ENCODE measurements at regions not wholly inside any gene's neighbourhood (a gene's known extent, or its start where the extent isn't known, plus 50 kb on each side); places are given as distances from the start of the nearest gene placed in this dataset.

- Histone ChIP-seq H3K36me3 (ENCODE audit: control insufficient read depth in 4 of 4, insufficient read depth in 4 of 4, low read length in 4 of 4) (no peaks in the 10 kb centered on the region), H3K9ac (ENCODE audit: insufficient read depth in 1 of 2, low read length in 2 of 2) (no peak overlapping the region), H3K27me3 (ENCODE audit: control insufficient read depth in 3 of 3, insufficient read depth in 3 of 3, low read length in 2 of 3) (no peaks in the 10 kb centered on the region), H3K4me3 (no peak overlapping the region), H3K27ac (ENCODE audit: low read depth in 1 of 2, low read length in 1 of 2) (no peak overlapping the region), H3K9me3 (ENCODE audit: control insufficient read depth in 4 of 4, insufficient read depth in 3 of 4, low read length in 3 of 4) (no peaks in the 10 kb centered on the region), H3K4me1 (ENCODE audit: control insufficient read depth in 5 of 5, insufficient read depth in 5 of 5, low read length in 5 of 5) (no peaks in the 10 kb centered on the region)
- TF ChIP-seq CTCF (IDR thresholded peaks at IDR 0.05; ENCODE audit: control extremely low read depth, extremely low read depth), result no peak
- 97% methylated on average over 3 of the region's 3 CpGs for WGBS, 2 donors
- no peak for DNase-seq
- ATAC-seq (ENCODE audit: insufficient read depth, low FRiP score), result no peak
These were observed 72.7 kb upstream of the SLITRK1 start for GRCh38 chr13:83955011-83955410.

GRCh38 chr13:83953916-83954315 is 71.6 kb upstream of the SLITRK1 start:
- TF ChIP-seq CTCF (IDR thresholded peaks at IDR 0.05; ENCODE audit: control extremely low read depth, extremely low read depth), result no peak
- ATAC-seq (ENCODE audit: insufficient read depth, low FRiP score) (no peak), DNase-seq (no peak)
- no peak overlapping the region for H3K4me3 ChIP-seq
- WGBS, 2 donors, result 92 to 94% methylated on average over 2 of the region's 2 CpGs
- no peaks in the 10 kb centered on the region for H3K9me3 ChIP-seq (ENCODE audit: control insufficient read depth in 4 of 4, insufficient read depth in 3 of 4, low read length in 3 of 4)
- no peaks in the 10 kb centered on the region for H3K36me3 ChIP-seq (ENCODE audit: control insufficient read depth in 4 of 4, insufficient read depth in 4 of 4, low read length in 4 of 4)
- H3K27me3 ChIP-seq (ENCODE audit: control insufficient read depth in 3 of 3, insufficient read depth in 3 of 3, low read length in 2 of 3), result no peaks in the 10 kb centered on the region
- no peak overlapping the region for H3K9ac ChIP-seq (ENCODE audit: insufficient read depth in 1 of 2, low read length in 2 of 2)
- no peaks in the 10 kb centered on the region for H3K4me1 ChIP-seq (ENCODE audit: control insufficient read depth in 5 of 5, insufficient read depth in 5 of 5, low read length in 5 of 5)
- no peak overlapping the region for H3K27ac ChIP-seq (ENCODE audit: low read depth in 1 of 2, low read length in 1 of 2)

- H3K4me1 ChIP-seq (ENCODE audit: control insufficient read depth in 5 of 5, insufficient read depth in 5 of 5, low read length in 5 of 5), result no peaks in the 10 kb centered on the region
- no peaks in the 10 kb centered on the region for H3K36me3 ChIP-seq (ENCODE audit: control insufficient read depth in 4 of 4, insufficient read depth in 4 of 4, low read length in 4 of 4)
- no peak overlapping the region for H3K9ac ChIP-seq (ENCODE audit: insufficient read depth in 1 of 2, low read length in 2 of 2)
- H3K27ac ChIP-seq (ENCODE audit: low read depth in 1 of 2, low read length in 1 of 2), result no peak overlapping the region
- H3K27me3 ChIP-seq (ENCODE audit: control insufficient read depth in 3 of 3, insufficient read depth in 3 of 3, low read length in 2 of 3), result no peaks in the 10 kb centered on the region
- ATAC-seq (ENCODE audit: insufficient read depth, low FRiP score) (no peak), DNase-seq (no peak)
- TF ChIP-seq CTCF (IDR thresholded peaks at IDR 0.05; ENCODE audit: control extremely low read depth, extremely low read depth), result no peak
- no peaks in the 10 kb centered on the region for H3K9me3 ChIP-seq (ENCODE audit: control insufficient read depth in 4 of 4, insufficient read depth in 3 of 4, low read length in 3 of 4)
- no peak overlapping the region for H3K4me3 ChIP-seq
- WGBS, 2 donors, result 14 to 21% methylated on average over 1 of the region's 1 CpG
These were observed 68.0 kb upstream of the SLITRK1 start for GRCh38 chr13:83950293-83950692.

- no peaks in the 10 kb centered on the region for H3K4me1 ChIP-seq (ENCODE audit: control insufficient read depth in 5 of 5, insufficient read depth in 5 of 5, low read length in 5 of 5)
- no peak overlapping the region for H3K9ac ChIP-seq (ENCODE audit: insufficient read depth in 1 of 2, low read length in 2 of 2)
- no peak overlapping the region for H3K4me3 ChIP-seq
- H3K36me3 ChIP-seq (ENCODE audit: control insufficient read depth in 4 of 4, insufficient read depth in 4 of 4, low read length in 4 of 4), result no peaks in the 10 kb centered on the region
- no peaks in the 10 kb centered on the region for H3K27me3 ChIP-seq (ENCODE audit: control insufficient read depth in 3 of 3, insufficient read depth in 3 of 3, low read length in 2 of 3)
- WGBS, 2 donors, result 63 to 74% methylated on average over 6 of the region's 6 CpGs
- ATAC-seq (ENCODE audit: insufficient read depth, low FRiP score) (no peak), DNase-seq (peak in 2 of 3 donors; percentile 1 to 11)
- TF ChIP-seq CTCF (IDR thresholded peaks at IDR 0.05; ENCODE audit: control extremely low read depth, extremely low read depth), result no peak
- no peak overlapping the region for H3K27ac ChIP-seq (ENCODE audit: low read depth in 1 of 2, low read length in 1 of 2)
- H3K9me3 ChIP-seq (ENCODE audit: control insufficient read depth in 4 of 4, insufficient read depth in 3 of 4, low read length in 3 of 4), result no peaks in the 10 kb centered on the region
These were observed 61.4 kb upstream of the SLITRK1 start for GRCh38 chr13:83943530-83944279.

Measured in lung (tissue), 11 donors.